ENCODE measurements at regions not wholly inside any gene's neighbourhood (a gene's known extent, or its start where the extent isn't known, plus 50 kb on each side); places are given as distances from the start of the nearest gene placed in this dataset.

DNA sequence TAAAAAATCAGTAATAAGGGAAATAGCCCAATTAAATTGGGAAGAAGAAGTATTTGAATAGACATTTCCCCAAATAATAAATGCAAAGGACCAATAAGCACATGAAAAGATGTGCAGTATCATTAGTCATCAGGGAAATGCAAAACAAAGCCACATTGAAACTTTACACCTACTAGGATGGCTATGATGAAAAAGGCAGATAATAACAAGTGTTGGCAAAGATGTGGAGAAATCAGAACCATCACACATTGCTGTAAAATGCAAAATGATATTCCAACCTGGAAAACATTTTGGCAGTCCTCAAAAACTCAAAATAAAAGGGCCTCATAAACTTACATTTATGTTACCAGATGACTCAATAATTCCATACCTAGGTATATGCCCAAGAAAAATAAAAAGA lies 131.1 kb upstream of the G2E3 start:
- TF ChIP-seq CTCF (IDR thresholded peaks at IDR 0.05) (no peak), POLR2A (IDR thresholded peaks at IDR 0.05) (no peak)

Data from esophagus squamous epithelium (tissue), 4 donors.